CD8-positive, alpha-beta memory T cell (primary cell): ENCODE measurements at regions not wholly inside any gene's neighbourhood (a gene's known extent, or its start where the extent isn't known, plus 50 kb on each side); places are given as distances from the start of the nearest gene placed in this dataset.

Source experiments
- CTCF ChIA-PET: fragments of 350-600 bp; sonication (Branson Sonifier 250); formaldehyde crosslinking; loops from one replicate; lab custom pipeline; 2021; ENCODE audit warnings: antibody characterized with exemption; lab: Charles Lee
- POLR2A ChIA-PET: fragments of 350-600 bp; sonication (Branson Sonifier 250); formaldehyde crosslinking; loops from one replicate; lab custom pipeline; 2021; ENCODE audit warnings: antibody characterized with exemption; lab: Charles Lee
- DNase-seq, 5 donors: peaks; one replicate each; pipeline versions ENCODE4 v3.0.0 to v3.0.0-alpha.2; 2020 to 2022; ENCODE audit warnings: mixed read lengths in 1 of 5
- H3K27ac ChIP-seq: one replicate; pipeline ENCODE4 v1.7.0; 2013; ENCODE audit warnings: low read depth, mild to moderate bottlenecking, low read length, moderate library complexity
- H3K27me3 ChIP-seq: 2 replicates; pipeline ENCODE4 v1.7.0; 2013; ENCODE audit warnings: low read length, mild to moderate bottlenecking; ENCODE audit not compliant: insufficient read depth, poor library complexity, severe bottlenecking
- H3K36me3 ChIP-seq: 2 replicates; pipeline ENCODE4 v1.7.0; 2013; ENCODE audit warnings: mild to moderate bottlenecking, low read length, moderate library complexity; ENCODE audit not compliant: insufficient read depth
- H3K4me1 ChIP-seq: 2 replicates; pipeline ENCODE4 v1.7.0; 2013; ENCODE audit warnings: mild to moderate bottlenecking, low read length, moderate library complexity; ENCODE audit not compliant: insufficient read depth
- H3K4me3 ChIP-seq: 2 replicates; pipeline ENCODE4 v1.7.0; 2013; ENCODE audit warnings: mild to moderate bottlenecking, low read length
- H3K9me3 ChIP-seq: 2 replicates; pipeline ENCODE4 v1.7.0; 2013; ENCODE audit warnings: mild to moderate bottlenecking, low read length
- H3K27ac Mint-ChIP-seq, 8 donors: one replicate each; pipeline ENCODE4 v1.8.0; 2020 to 2021; ENCODE audit warnings: mixed read lengths in 8 of 8, mild to moderate bottlenecking in 6 of 8, inconsistent platforms in 3 of 8, moderate library complexity in 3 of 8
- H3K27me3 Mint-ChIP-seq, 2 donors: one replicate each; pipeline ENCODE4 v1.8.0; 2020 to 2021; ENCODE audit warnings: mixed read lengths in 2 of 2, mild to moderate bottlenecking in 1 of 2, moderate library complexity in 1 of 2
- H3K36me3 Mint-ChIP-seq, 3 donors: one replicate each; pipeline ENCODE4 v1.8.0; 2020 to 2021; ENCODE audit warnings: mixed read lengths in 3 of 3, inconsistent platforms in 1 of 3, mild to moderate bottlenecking in 1 of 3
- H3K4me1 Mint-ChIP-seq, 3 donors: one replicate each; pipeline ENCODE4 v1.8.0; 2020 to 2021; ENCODE audit warnings: mixed read lengths in 3 of 3, inconsistent platforms in 1 of 3, mild to moderate bottlenecking in 1 of 3
- H3K4me3 Mint-ChIP-seq, 7 donors: one replicate each; pipeline ENCODE4 v1.8.0; 2020 to 2021; ENCODE audit warnings: mixed read lengths in 7 of 7, mild to moderate bottlenecking in 6 of 7, moderate library complexity in 4 of 7, inconsistent platforms in 2 of 7
- H3K9me3 Mint-ChIP-seq, 5 donors: one replicate each; pipeline ENCODE4 v1.8.0; 2020 to 2022; ENCODE audit warnings: mixed read lengths in 5 of 5, mild to moderate bottlenecking in 3 of 5, moderate library complexity in 2 of 5, inconsistent platforms in 1 of 5

DNA sequence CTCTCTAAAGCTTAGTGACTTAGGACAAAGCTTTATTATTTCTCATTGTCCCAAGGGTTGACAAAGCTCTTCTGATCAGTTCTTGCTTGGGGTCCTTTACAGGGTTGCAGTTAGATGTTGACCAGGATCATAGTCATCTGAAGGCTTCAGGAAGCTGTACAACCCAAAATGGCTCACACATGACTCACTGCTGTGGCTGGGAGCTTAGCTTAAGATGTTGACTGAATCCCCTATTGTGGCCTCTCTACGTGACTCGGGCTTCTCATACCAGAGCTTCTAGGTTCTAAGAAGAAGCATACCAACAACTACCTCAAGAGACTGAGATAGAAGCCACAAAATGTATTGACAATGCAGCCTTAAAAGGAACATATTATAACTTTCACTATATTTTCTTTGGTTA is 569.6 kb upstream of the ROBO2 start:
- H3K4me3 Mint-ChIP-seq, result no peak overlapping the region
- Histone ChIP-seq H3K9me3 (no peaks in the 10 kb centered on the region), H3K27me3 (no peaks in the 10 kb centered on the region), H3K36me3 (no peaks in the 10 kb centered on the region), H3K4me1 (no peaks in the 10 kb centered on the region), H3K4me3 (no peak overlapping the region), H3K27ac (no peak overlapping the region)
- peaks cover 3 to 49% (median 16%) of the 10 kb centered on the region in 5 donors for H3K9me3 Mint-ChIP-seq
- ChIA-PET CTCF (no interaction called here), POLR2A (no interaction called here)
- no peak for DNase-seq
- no peaks in the 10 kb centered on the region for H3K36me3 Mint-ChIP-seq
- no peak overlapping the region for H3K27ac Mint-ChIP-seq
- H3K4me1 Mint-ChIP-seq, result no peaks in the 10 kb centered on the region
- no peaks in the 10 kb centered on the region for H3K27me3 Mint-ChIP-seq

DNA sequence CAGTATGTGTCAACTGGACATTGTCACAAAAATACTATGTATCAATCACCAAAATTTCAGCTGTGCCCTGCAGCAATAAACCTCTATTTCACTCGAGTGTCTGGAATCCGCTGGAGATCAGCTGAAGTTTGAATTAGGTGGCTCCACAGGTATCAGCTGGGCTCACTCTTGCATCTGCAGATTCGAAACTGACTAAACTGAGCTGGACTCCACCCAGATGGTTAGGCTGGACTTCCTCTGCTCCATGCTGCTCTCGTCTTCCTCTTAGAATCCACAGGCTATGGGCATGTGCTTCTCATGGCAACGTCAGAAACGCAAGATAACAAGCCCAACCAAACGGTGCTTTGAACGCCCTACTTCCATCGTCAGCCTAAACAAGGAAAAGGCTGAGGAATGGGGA is 565.3 kb upstream of the ROBO2 start:
- H3K36me3 ChIP-seq, result no peaks in the 10 kb centered on the region
- no peak for DNase-seq
- ChIA-PET POLR2A (no interaction called here), CTCF (no interaction called here)
- H3K27me3 ChIP-seq, result no peaks in the 10 kb centered on the region
- no peak overlapping the region for H3K4me3 ChIP-seq
- H3K9me3 Mint-ChIP-seq, result peaks cover 4 to 46% (median 15%) of the 10 kb centered on the region in 5 donors
- H3K4me1 ChIP-seq, result no peaks in the 10 kb centered on the region
- no peak overlapping the region for H3K27ac Mint-ChIP-seq
- no peaks in the 10 kb centered on the region for H3K4me1 Mint-ChIP-seq
- no peaks in the 10 kb centered on the region for H3K27me3 Mint-ChIP-seq
- no peak overlapping the region for H3K27ac ChIP-seq
- no peak overlapping the region for H3K4me3 Mint-ChIP-seq
- H3K36me3 Mint-ChIP-seq, result no peaks in the 10 kb centered on the region
- no peaks in the 10 kb centered on the region for H3K9me3 ChIP-seq

- CTCF ChIA-PET, result no interaction called here
- H3K4me3 ChIP-seq, result no peak overlapping the region
- H3K4me1 ChIP-seq, result no peaks in the 10 kb centered on the region
- H3K27ac ChIP-seq, result no peak overlapping the region
- Mint-ChIP-seq H3K27me3 (no peaks in the 10 kb centered on the region), H3K27ac (no peak overlapping the region), H3K9me3 (peaks cover 6 to 31% (median 20%) of the 10 kb centered on the region in 5 donors), H3K36me3 (no peaks in the 10 kb centered on the region), H3K4me3 (no peak overlapping the region), H3K4me1 (no peaks in the 10 kb centered on the region)
- H3K27me3 ChIP-seq, result no peaks in the 10 kb centered on the region
- no peak for DNase-seq
- POLR2A ChIA-PET, result no interaction called here
- H3K9me3 ChIP-seq, result no peaks in the 10 kb centered on the region
- H3K36me3 ChIP-seq, result no peaks in the 10 kb centered on the region
Measured at GRCh38 chr3:76479161-76479650, 560.7 kb upstream of the ROBO2 start.

- no peaks in the 10 kb centered on the region for H3K27me3 Mint-ChIP-seq
- Histone ChIP-seq H3K36me3 (no peaks in the 10 kb centered on the region), H3K4me3 (no peak overlapping the region), H3K9me3 (no peaks in the 10 kb centered on the region), H3K27me3 (no peaks in the 10 kb centered on the region), H3K27ac (no peak overlapping the region), H3K4me1 (no peaks in the 10 kb centered on the region)
- ChIA-PET CTCF (no interaction called here), POLR2A (no interaction called here)
- no peaks in the 10 kb centered on the region for H3K36me3 Mint-ChIP-seq
- H3K27ac Mint-ChIP-seq, result no peak overlapping the region
- no peaks in the 10 kb centered on the region for H3K4me1 Mint-ChIP-seq
- H3K4me3 Mint-ChIP-seq, result no peak overlapping the region
- H3K9me3 Mint-ChIP-seq, result peaks cover 6 to 29% (median 14%) of the 10 kb centered on the region in 5 donors
- no peak for DNase-seq
Measured at GRCh38 chr3:76482510-76482909, 557.4 kb upstream of the ROBO2 start.

- Mint-ChIP-seq H3K4me1 (no peaks in the 10 kb centered on the region), H3K27ac (no peak overlapping the region), H3K36me3 (no peaks in the 10 kb centered on the region), H3K9me3 (peaks cover 4 to 21% (median 10%) of the 10 kb centered on the region in 5 donors), H3K4me3 (no peak overlapping the region), H3K27me3 (no peaks in the 10 kb centered on the region)
- no peak for DNase-seq
- ChIA-PET POLR2A (no interaction called here), CTCF (no interaction called here)
- no peak overlapping the region for H3K4me3 ChIP-seq
- H3K9me3 ChIP-seq, result no peaks in the 10 kb centered on the region
- no peaks in the 10 kb centered on the region for H3K27me3 ChIP-seq
- no peaks in the 10 kb centered on the region for H3K36me3 ChIP-seq
- H3K27ac ChIP-seq, result no peak overlapping the region
- H3K4me1 ChIP-seq, result no peaks in the 10 kb centered on the region
Measured at GRCh38 chr3:76487446-76487845, 552.5 kb upstream of the ROBO2 start.

GRCh38 chr3:76490064-76490463 is 549.8 kb upstream of the ROBO2 start:
- POLR2A ChIA-PET, result no interaction called here
- H3K27ac ChIP-seq, result no peak overlapping the region
- Mint-ChIP-seq H3K36me3 (no peaks in the 10 kb centered on the region), H3K27ac (no peak overlapping the region), H3K4me1 (no peaks in the 10 kb centered on the region), H3K9me3 (peaks cover 0 to 28% (median 7%) of the 10 kb centered on the region in 5 donors), H3K27me3 (no peaks in the 10 kb centered on the region), H3K4me3 (no peak overlapping the region)
- no peak overlapping the region for H3K4me3 ChIP-seq
- H3K9me3 ChIP-seq, result no peaks in the 10 kb centered on the region
- no peak for DNase-seq
- H3K4me1 ChIP-seq, result no peaks in the 10 kb centered on the region
- CTCF ChIA-PET, result no interaction called here
- H3K27me3 ChIP-seq, result no peaks in the 10 kb centered on the region
- no peaks in the 10 kb centered on the region for H3K36me3 ChIP-seq

DNA sequence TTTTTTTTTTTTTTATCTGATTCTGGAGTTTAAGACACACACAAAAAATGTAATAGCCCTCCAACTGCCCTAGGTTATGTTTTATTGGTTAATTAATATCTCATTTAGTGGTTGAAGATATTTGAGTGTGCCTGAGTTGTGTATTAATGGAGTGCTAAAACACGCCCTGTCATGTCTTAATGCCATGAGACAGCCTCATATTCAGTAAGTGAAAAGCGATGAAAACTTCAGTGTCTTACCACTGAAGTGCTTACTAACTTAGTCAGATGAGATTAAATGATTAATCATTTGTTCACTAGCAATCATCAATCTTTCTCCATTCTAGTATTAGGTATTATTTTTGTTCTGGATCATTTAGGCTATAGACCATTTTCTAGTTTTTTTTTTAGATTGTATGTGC is 544.7 kb upstream of the ROBO2 start:
- Histone ChIP-seq H3K36me3 (no peaks in the 10 kb centered on the region), H3K27ac (no peak overlapping the region), H3K27me3 (no peaks in the 10 kb centered on the region), H3K4me3 (no peak overlapping the region), H3K9me3 (no peaks in the 10 kb centered on the region), H3K4me1 (no peaks in the 10 kb centered on the region)
- no peaks in the 10 kb centered on the region for H3K27me3 Mint-ChIP-seq
- POLR2A ChIA-PET, result no interaction called here
- no peaks in the 10 kb centered on the region for H3K36me3 Mint-ChIP-seq
- no peaks in the 10 kb centered on the region for H3K4me1 Mint-ChIP-seq
- DNase-seq, result no peak
- no peak overlapping the region for H3K27ac Mint-ChIP-seq
- H3K9me3 Mint-ChIP-seq, result peaks cover 3 to 36% (median 11%) of the 10 kb centered on the region in 5 donors
- CTCF ChIA-PET, result no interaction called here
- H3K4me3 Mint-ChIP-seq, result no peak overlapping the region

GRCh38 chr3:76497636-76498035 is 542.3 kb upstream of the ROBO2 start:
- Mint-ChIP-seq H3K27me3 (no peaks in the 10 kb centered on the region), H3K4me3 (no peak overlapping the region), H3K27ac (no peak overlapping the region), H3K9me3 (peaks cover 3 to 32% (median 11%) of the 10 kb centered on the region in 5 donors), H3K36me3 (no peaks in the 10 kb centered on the region), H3K4me1 (no peaks in the 10 kb centered on the region)
- H3K27ac ChIP-seq, result no peak overlapping the region
- no peaks in the 10 kb centered on the region for H3K36me3 ChIP-seq
- H3K4me1 ChIP-seq, result no peaks in the 10 kb centered on the region
- no peak overlapping the region for H3K4me3 ChIP-seq
- DNase-seq, result no peak
- POLR2A ChIA-PET, result no interaction called here
- H3K27me3 ChIP-seq, result no peaks in the 10 kb centered on the region
- CTCF ChIA-PET, result no interaction called here
- H3K9me3 ChIP-seq, result no peaks in the 10 kb centered on the region
